GM18907 (cell line): ENCODE measurements at regions not wholly inside any gene's neighbourhood (a gene's known extent, or its start where the extent isn't known, plus 50 kb on each side); places are given as distances from the start of the nearest gene placed in this dataset.

Experiments
- ATAC-seq: cut with Tn5 transposase; IDR thresholded peaks from one replicate; pipeline ENCODE4 v1.9.1; 2021; ENCODE audit warnings: mild to moderate bottlenecking, moderate library complexity; ENCODE audit not compliant: unreplicated experiment

DNA sequence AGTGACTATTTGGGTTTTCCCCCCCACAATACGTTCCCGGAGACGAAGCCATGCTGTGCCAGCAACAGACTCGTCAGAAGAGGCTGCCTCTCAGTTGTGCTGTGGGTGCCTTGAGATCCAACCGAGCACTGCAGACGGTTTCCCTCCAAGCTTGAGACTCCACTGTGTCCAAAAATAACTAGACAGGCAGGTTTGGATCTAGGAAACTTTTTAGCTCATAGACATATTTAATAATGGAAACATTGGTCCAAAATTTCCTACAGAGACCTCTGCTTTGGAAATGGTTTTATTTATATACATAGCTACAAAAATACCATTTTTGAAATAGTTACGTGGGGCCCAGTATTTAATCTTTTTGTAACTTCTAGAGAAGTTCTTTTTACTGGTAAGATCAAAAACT lies 63.1 kb upstream of the SPATS2L start:
- no peak for ATAC-seq

DNA sequence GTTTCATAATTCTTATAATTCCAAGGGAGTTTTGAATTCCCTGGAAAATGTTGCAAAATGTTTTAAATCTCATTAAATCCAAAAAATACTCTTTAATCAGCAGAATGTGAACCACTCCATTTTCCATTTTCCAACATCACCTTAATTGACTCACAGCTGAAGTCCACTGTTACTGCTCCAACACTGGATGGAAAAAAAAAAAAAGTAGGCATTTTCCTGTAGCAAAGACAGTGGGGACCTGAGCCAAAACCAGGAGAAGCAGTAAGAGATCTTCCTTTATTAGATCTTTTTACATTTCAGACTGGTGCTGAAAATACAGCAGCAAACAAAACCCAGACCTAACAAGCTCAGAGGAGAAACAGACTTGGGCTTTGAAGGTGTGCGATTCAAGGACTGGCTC lies 62.4 kb upstream of the SPATS2L start:
- ATAC-seq, result no peak

DNA sequence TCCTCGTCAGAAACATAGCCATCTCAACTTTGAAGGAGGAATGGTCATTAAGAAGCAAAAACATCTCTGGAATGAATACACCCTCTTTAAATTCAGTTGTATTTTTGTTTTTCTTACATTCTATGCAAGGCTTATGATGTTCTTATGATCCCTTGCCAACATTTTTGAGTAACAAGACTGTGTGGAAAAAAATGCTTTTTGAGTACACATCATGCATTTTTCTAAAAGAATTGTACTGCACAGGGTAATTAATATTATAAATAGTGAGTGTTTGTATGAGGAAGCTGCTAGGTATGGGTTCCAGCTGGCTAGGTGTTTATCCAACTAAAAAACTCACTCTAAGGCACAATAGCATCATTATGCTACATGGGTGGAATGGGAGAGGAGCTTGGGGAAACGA lies 59.0 kb upstream of the SPATS2L start:
- no peak for ATAC-seq

DNA sequence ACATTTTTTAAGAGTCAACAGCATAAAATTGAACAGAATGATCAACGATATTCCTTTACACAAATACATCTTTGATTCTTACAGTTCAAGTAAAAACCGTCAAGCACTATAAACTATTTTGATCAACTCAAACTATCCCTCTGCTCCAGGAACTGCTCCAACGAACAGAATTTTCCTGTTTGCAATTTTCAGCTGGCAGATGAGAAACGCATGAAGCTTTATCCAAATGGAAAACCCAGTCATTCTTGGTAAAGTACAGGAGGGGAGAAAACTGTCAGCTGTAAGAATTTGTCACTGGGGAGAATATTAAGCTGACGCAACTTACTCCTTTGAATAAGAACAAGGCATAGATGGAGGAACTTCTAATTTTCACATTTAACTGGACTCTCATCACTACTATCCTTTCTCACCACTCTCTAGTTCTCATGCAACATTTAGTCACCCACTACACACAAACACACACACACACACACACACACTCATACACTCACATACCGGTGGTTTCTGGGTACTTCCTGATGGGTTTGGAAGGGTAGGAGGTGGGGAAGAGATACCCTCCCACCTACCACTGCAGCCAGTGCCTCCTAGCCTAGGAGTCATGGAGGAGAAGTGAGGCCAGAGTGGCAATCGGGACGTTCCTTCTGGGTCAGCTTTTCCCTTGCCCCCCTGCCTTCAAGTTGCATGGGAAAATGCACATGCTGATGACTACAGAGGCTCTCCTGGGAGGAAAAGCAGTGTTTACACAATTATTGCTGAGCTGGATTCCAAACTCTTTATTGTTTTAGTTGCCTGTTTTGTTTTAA lies 54.0 kb upstream of the SPATS2L start:
- no peak for ATAC-seq

DNA sequence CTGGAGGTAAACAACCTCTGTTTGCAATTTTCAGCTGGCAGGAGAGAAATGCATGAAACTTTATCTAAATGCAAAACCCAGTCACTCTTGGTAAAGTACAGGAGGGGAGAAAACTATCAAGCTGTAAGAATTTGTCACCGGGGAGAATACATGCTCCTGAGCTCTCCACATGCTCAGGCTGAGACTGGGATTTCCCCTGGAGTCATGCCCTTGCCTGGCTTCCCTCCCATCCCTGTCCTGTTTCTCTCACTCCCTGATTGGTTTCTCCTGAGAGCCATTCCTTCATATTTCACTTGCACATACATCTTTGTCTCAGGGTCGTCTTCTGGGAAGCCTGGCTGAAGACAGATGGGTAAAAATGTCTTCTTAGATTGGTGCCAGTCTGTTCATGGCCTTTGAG lies 52.9 kb upstream of the SPATS2L start:
- ATAC-seq, result no peak

DNA sequence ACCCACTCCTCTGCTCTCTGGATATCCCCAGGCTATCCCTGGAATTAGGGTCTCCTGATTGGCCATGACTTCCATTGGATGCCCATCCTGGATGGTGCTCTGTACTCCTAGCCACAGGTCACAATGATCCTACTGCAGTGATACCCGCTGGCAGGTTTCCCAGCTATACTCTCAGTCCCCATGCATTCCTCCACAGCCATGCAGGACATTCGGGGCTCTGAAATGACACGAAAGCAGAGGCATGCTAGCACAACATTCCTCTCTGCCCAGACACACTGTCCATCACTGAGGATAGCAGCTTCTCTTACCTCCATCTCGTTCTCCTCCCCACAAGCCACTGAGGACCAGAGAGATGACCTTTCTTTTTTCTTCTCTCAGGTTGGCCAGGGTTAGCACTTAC lies 51.7 kb upstream of the SPATS2L start:
- no peak for ATAC-seq

DNA sequence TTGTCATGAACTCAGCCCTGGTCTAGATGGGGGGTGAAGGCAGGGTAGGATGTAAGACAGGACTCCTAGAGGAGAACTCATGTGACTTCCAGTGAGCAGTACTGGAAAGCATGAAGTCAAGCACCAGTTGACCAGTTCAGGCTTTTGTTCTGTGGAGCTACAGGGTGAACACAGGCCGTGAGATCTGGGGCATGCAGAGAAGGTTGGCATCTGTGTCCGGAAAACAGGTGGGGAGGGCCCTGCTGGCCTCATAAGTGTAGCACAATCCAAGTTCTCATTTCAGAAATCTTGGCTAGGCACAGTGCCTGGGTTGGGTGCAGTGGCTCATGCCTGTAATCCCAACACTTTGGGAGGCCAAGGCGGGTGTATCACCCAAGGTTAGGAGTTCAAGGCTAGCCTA lies 50.9 kb upstream of the SPATS2L start:
- ATAC-seq, result no peak
